Stimulated activated CD4-positive, alpha-beta T cell treated with anti-CD3 and anti-CD28 coated beads, Interleukin-12 subunit alpha, Interleukin-12 subunit beta, amount 100 ng/mL, for 48 hours (primary cell): ENCODE measurements at regions not wholly inside any gene's neighbourhood (a gene's known extent, or its start where the extent isn't known, plus 50 kb on each side); places are given as distances from the start of the nearest gene placed in this dataset.
"Not testable (repeated sequence)": the region's sequence is repeated elsewhere in the genome, so short reads cannot be mapped to it uniquely, and the experiment has no call there.

Source experiments
- DNase-seq, 3 donors: peaks; one replicate each; pipeline ENCODE4 v3.0.0-alpha.2; 2020; ENCODE audit warnings: low read depth in 2 of 3, low spot score in 1 of 3

DNA sequence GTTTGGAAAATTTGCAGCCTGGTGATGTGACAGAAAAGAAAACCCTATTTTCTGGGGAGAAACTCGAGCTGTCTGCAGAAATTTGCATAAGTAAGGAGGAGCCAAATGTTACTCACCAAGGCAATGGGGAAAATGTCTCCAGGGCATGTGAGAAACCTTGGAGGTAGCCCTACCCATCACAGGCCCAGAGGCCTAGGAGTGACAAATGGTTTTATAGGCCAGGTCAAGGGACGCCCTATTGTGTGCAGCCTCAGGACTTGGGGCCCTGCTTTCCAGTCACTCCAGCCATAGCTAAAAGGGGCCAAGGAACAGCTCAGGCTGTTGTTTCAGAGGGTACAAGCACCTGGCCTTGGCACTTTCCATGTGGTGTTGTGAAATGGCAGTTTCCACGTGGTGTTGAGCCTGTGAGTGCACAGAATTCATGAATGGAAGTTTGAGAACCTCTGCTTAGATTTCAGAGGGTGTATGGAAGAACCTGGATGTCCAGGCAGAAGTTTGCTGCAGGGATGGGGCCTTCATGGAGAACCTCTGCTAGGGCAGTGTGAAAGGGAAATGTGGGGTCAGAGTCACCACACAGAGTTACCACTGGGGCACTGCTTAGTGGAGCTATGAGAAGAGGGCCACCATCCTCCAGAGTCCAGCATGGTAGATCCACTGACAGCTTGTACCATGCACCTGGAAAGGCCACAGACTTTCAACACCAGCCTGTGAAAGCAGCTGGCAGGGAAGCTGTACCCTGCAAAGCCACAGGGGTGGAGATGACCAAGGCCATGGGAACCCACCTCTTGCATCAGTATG is 637.6 kb upstream of the EPHA5 start:
- DNase-seq, result no peak

DNA sequence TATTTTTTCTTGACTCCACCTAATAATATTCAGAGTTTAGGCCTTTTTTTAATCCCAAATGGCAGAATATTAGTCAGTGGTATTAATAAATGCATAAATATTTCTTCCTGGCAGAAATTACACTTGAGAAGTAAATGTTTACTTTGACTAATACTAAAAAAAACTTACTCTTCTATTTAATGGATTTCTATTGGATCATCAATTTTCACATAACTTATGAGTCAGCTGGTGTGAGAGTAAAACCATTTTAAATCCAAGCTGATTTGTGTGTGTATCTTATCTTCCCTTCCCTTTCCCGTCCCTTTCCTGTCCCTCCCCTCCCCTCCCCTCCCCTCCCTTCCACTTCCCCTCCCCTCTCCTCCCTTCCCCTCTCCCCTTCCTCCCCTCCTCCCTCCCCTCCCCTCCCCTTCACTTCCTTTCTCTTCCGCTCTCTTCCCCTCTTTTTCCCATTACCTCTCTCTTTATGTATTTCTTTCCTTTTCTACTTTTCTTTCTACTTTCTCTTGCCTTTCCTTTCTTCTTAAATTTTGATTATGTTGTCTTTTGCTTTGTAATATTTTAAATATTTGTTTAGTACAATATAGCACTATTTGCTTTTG is 630.1 kb upstream of the EPHA5 start:
- no peak for DNase-seq

DNA sequence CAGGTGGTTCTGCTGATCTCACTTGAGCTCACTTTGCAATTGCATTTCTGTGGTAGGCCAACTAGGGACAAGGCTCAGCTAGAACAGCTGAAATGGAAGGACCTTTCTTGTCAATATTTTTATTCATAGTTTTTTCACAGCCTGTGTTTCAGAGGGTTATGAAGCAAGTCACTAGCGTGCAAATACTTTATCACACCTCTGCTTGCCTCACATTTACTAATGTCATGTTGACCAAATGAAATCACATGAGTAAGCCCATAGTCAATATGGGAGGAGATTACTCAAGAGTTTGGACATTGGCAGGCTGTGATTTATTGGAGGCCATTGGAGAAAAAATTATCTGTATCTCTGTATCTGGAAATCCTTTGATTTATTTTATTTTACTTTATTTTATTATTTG is 628.3 kb upstream of the EPHA5 start:
- no peak for DNase-seq

DNA sequence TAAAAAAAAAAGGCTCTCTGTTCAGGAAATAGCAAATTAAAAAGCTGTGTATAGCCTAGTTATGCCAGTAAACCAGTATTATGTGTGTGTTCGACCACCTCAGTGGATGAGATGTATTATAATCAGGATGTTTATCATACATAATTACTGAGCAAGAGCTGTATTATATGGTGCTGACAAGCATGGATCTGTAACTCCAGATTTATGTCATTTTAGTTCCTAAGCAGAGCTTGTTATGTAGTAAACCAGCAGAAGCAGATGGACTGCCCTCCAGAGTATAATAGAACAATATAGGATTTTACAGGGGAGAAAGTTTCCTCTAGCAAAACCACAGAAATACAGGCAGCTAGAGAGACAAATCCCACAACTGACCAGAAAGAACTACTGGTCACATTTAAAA is 627.4 kb upstream of the EPHA5 start:
- no peak for DNase-seq

DNA sequence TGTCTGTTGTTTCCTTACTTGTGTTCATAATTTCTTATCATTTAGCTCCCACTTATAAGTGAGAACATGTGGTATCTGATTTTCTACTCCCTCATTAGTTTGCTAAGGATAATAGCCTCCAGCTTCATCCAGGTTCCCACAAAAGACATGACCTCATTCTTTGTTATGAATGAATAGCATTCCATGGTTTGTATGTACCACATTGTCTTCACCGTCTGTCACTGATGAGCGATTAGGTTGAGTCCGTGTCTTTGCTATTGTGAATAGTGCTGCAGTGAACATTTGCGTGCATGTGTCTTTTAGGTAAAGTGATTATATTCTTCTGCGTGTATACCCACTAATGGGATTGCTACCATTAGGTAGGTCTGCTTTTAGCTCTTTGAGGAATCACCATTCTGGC is 624.3 kb upstream of the EPHA5 start:
- no peak for DNase-seq

DNA sequence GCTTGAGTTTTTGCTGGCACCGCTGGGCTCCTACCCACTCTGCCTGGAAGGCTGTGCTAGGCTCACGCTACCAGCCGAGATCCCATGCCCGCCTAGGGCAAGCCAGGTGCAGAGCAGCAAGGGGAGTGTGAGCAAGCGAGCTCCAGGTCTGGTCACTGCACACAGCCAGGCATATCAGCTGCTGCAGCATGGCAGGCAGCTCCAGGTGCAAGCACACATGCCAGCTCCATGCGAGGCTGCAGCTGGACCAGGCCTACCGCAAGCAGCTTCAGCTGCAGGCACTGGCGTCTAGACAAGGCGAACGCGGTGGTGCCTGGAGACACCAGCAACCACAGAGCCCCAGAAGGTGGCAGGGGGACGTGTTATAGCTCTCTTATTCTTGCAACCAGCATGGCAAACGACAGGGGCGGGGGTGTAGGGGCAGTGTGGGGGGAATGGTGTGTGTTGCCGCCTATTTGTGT is 614.7 kb upstream of the EPHA5 start:
- DNase-seq, result no peak

DNA sequence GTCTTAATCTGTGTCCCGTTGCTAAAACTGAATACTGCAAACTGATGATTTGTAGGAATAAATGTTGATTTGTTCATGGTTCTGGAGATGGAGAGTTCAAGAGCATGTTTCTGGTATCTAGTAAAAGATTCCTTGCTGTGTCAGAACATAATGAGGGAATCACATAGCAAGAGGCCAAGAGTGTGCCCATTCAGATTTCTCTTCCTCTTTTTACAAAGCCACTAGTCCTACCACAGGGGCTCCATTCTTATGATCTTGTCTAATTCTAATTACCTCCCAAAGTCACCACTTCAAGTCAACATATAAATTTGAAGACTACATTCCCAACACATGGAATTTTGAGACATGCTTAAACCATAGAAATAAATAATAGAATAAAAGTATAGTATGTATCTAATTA is 608.8 kb upstream of the EPHA5 start:
- DNase-seq, result no peak

DNA sequence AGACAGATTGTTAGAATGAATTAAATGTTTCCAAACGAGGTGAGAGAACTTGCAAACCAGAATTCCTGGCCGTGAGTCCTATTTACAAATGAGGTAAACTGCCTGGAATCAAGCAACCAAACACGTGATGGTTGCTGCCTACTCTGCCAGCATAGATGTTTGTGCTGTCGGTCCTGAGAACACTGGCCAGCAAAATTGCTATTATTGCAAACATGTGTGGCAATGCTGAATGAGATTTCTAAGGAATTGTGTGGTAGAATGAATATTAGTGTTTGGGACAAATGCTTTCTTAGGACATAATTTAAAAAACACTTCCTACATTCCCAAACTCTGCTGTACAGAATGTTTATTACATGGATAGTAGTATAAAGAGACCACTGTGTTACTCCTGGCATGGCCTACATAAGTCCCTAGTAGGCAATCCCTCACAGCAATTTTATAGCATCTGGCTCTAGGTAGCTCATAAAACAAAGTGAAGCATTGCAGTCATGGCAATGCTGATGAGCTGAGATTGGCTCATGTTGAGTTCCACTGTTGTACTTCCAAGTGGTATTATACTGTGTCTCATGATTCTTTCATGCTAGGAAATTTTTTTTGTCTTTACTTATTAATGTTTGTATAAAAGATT is 605.2 kb upstream of the EPHA5 start:
- DNase-seq, result no peak

DNA sequence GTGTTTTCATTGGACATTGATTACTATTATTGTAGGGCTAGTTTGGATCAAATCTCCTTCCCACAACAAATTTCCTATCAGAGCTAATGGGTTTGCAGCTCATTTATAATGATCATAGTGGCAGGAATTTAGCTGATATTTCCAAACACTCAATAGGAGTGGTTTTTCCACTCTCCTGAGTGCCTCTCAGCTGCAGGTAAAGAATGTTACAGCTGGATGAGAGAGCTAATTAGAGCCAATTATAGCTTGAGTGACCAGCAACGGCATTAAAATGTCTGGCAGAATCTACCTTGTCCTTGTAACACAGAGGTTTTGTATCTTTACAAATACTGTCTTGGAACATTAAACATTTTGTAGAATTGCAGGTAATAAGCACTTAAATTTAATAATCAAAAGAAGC is 602.8 kb upstream of the EPHA5 start:
- no peak for DNase-seq

DNA sequence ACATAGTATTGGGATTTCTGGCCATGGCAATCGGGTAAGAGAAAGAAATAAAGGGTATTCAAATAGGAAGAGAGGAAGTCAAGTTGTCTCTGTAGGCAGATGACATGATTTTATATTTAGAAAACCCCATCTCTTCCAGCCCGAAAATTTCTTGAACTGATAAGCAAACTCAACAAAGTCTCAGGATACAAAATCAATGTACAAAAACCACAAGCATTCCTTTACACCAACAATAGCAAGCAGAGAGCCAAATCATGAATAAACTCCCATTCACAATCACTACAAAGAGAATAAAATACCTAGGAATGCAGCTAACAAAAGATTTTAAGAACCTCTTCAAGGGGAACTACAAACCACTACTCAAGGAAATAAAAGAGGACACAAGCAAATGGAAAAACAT is 600.1 kb upstream of the EPHA5 start:
- not testable (repeated sequence) for DNase-seq

DNA sequence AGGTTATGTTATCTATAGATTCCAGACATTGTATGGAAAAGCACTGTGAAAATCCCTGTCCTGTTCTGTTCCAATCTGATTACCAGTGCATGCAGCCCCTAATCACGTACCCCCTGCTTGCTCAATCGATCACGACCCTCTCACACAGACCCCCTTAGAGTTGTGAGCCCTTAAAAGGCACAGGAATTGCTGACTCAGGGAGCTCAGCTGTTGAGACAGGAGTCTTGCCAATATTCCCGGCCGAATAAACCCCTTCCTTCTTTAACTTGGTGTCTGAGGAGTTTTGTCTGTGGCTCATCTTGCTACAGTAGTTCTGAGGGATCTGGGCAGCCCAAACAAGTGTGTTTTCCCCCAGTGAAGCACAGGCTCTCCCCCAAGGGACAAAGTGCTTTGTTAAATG is 596.3 kb upstream of the EPHA5 start:
- not testable (repeated sequence) for DNase-seq

DNA sequence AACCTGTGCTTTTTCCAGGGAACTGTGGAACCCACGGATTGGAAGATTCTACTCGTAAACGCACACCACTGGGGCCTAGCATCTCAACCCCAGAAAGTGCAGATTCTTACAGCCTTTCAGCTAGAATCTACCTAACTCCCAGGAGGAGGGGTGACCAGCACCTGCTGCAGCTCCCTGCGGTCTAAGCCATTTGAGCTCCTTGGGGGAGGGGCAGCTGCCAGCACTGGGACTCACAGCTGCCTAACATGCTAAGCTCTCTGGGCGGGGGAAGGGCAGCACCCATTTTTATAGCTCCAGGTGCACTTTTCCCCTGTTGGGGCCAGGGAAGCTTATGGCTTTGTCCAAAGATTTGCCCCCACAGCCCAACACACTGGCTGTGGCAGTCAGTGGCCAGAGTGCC is 595.7 kb upstream of the EPHA5 start:
- no peak for DNase-seq

DNA sequence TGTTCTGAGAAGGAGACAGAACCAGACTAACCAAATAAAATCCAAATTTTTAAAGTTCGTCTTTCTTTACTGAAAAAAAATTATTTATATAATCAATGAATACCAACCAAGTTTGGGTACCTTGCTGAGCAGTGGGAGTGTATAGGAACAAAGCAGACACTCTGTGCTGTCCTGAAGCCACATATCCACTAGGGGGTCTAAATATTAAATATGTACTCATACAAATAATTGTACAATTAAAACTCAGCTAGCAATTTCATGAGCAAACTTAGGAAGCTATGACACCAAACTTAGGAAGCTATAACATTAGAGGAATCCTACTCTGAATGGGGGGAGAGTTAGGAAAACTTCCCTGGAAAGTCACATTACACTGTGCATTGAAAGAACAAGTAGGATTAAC is 582.0 kb upstream of the EPHA5 start:
- DNase-seq, result no peak

DNA sequence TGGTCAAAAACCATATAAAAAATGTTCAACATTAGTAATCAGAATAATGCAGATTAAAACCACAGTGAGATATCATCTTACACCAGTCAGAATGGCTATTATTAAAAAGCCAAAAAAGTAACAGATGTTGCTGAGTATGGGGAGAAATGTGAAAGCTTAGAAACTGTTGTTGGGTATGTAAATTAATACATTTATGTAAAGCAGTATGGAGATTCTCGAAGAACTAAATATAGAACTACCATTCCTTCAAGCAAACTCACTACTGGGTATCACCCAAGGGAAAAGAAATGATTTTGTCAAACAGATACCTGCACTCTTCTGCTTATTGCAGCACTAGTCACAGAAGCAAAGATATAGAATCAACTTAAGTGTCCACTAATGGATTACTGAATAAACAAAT is 576.4 kb upstream of the EPHA5 start:
- no peak for DNase-seq

DNA sequence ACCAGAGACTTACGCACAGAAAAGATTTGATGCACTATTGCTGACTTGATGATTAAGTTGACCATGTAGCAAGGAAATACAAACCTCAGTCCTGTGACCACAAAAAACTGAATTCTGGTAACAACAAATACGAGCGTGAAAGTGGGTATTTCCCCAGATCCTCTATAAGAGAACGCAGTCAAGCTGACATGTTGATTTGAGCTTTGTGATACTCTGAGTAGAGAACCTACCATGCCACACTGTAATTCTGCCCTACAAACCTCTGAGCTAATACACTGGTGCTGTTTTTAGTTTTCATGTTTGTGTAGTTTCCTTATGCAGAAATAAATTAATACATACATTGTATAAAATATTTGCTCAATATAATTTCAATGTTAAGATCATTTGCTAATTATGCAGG is 565.6 kb upstream of the EPHA5 start:
- DNase-seq, result no peak

DNA sequence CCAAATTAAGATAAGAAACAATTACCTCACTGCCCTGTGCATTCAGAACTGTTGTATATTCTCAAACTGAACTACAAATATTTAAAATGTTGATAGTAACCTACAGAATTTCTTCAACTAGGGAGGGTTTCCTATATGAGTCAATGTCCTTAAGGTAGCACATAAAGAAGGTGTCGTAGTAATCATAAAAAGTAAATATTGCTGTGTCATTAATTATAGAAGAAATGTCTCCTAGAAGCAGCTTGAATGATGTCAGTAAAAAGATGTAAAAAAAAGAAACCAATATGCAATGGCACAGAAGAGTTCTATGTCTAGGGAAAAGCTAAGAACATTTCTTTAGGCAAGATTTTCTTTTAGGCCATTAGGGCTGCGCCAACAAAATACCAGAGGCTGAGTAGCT is 559.6 kb upstream of the EPHA5 start:
- DNase-seq, result no peak

DNA sequence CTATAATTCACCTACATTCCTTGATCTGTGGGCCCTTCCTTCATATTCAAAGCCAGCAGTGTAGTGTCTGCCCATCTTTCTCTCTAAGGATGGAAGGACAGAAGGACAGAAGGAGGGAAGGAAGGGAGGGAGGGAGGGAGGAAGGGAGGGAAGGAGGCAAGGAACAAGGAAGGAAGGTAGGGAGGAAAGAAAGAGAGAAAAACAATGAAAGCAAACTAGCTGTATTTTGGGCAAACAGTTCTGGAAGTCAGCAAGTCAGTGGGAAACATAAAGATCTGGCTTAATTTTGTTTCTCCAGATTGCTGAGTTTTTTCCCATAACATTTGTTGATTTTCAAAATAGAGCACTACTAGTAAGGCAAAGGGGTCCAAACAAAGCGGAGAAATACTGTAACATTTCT is 555.2 kb upstream of the EPHA5 start:
- no peak for DNase-seq

DNA sequence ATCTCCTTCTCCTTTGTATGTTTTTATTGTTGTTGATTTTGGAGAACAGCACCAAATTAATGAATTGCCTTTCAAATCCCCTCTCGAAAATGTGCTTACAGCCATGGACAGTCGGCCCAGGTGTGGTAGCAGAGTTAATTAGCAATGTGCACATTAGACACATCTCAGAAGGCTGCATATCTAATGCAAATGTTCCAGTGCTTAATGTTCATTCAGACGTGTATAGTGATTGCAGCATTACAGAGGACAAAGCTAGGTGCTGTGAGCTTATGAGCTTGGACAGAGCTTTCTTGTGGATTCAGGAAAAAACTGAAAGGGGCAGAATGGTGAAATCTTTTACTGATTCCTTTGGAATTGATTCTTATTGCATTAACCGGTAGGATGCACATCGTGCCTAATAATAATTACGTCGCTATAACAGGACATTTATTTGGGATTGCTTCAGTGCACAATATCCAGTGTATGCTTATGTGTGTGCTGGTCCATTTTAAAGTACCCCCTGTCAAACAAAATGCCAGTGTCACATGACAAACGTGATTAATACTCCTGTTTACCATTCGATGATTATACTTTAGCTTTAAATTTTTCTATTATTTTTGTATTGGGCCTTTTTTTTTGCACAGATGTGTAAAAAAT is 552.9 kb upstream of the EPHA5 start:
- DNase-seq, result no peak

DNA sequence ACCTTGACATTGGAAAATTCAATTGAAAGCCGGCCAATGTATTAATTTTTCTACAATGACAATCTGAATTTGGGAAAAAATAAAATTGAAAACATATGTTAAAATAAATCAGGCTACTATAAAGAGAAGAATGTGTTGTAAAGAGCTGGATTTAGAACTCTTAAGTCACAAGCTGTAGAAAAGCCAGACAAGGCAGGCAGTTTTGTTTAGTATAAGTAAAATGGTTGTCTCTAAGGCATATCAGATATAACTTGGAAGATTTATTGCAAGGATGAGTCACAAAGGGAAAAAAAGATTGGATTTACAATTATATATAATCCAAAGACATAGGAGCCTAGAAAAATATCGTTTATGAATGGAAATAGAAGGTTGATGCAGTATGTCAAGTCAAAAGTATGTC is 549.1 kb upstream of the EPHA5 start:
- DNase-seq, result no peak

DNA sequence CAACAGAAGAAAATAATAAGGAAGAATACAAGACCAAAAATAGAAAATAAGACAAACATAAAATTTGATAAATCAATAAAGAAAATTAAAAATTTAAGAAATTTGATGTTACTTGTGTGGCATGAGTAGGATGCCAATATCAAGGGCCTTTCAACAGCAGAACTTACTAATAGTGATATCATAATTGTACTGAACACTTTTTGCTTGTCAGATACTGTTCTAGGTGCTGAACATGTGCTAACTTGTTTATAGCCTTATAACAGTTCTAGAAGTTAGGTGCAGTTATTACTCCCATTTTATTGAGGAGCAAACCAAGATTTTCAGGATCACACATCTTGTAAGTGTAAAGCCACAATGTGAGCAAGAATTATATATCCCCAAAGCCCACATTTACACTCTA is 546.0 kb upstream of the EPHA5 start:
- no peak for DNase-seq

DNA sequence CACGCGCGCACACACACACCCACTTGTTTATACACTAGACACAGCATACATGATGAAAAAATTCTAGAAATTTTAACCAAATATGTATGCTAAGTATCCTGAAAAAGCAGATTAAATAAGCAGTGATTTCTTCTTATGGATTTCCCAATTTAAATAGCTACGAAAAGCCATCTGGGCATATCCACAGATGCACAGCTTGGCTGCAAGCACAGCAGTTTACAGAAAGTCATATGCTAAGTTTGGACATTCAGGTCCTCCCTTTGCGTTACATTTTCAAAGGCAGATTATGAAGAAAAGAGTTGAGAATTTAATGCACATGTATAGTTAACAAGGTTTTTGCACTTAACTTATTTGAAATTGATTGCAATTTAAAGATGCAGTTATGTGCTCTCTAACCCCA is 542.2 kb upstream of the EPHA5 start:
- no peak for DNase-seq
